K562 (cell line): ENCODE measurements at regions not wholly inside any gene's neighbourhood (a gene's known extent, or its start where the extent isn't known, plus 50 kb on each side); places are given as distances from the start of the nearest gene placed in this dataset.

Experiments
- CREB1 ChIP-seq, 2 experiments: sonication (generic) in 1 of 2; formaldehyde crosslinking in 1 of 2; IDR thresholded peaks; 2 replicates each; pipeline versions ENCODE4 v1.6.1 to v1.8.0; 2012 to 2022; ENCODE audit warnings: inconsistent platforms in 1 of 2, mild to moderate bottlenecking in 1 of 2, missing genetic modification reagents in 1 of 2, moderate library complexity in 1 of 2
- LCOR ChIP-seq: sonication (generic); formaldehyde crosslinking; IDR thresholded peaks from 2 replicates; pipeline ENCODE4 v1.8.0; 2022; ENCODE audit warnings: mild to moderate bottlenecking, missing genetic modification reagents
- MEIS2 ChIP-seq: fragments of 450-650 bp; IDR thresholded peaks from 2 replicates; pipeline ENCODE4 v1.6.1; 2014; ENCODE audit warnings: mild to moderate bottlenecking; ENCODE audit not compliant: partially characterized antibody
- MTF1 ChIP-seq: fragments of 250-450 bp; sonication (Bioruptor Pico); IDR thresholded peaks from 2 replicates; pipeline ENCODE4 v1.9.0; 2021; ENCODE audit warnings: moderate library complexity, mild to moderate bottlenecking, inconsistent platforms, borderline replicate concordance
- POLR2A ChIP-seq: fragments of 450-650 bp; conservative IDR thresholded peaks from 2 replicates; pipeline ENCODE4 v1.6.1; 2016
- RAD21 ChIP-seq, 2 experiments: fragments of 250-450 bp in 1 of 2; fragments of 450-650 bp in 1 of 2; sonication (Bioruptor Pico) in 1 of 2; formaldehyde crosslinking in 1 of 2; IDR thresholded peaks in 1 of 2; conservative IDR thresholded peaks in 1 of 2; 2 replicates each; pipeline versions ENCODE4 v1.4.0 to v1.8.0; 2020 to 2022; ENCODE audit warnings: mild to moderate bottlenecking in 2 of 2, moderate library complexity in 1 of 2
- TCF7 ChIP-seq: sonication (generic); IDR thresholded peaks from 2 replicates; pipeline ENCODE4 v1.6.1; 2016; ENCODE audit warnings: antibody characterized with exemption, borderline replicate concordance
- U2AF1 ChIP-seq: fragments of 200-400 bp; formaldehyde crosslinking; optimal IDR thresholded peaks from 2 replicates; pipeline ENCODE3; 2017; ENCODE audit warnings: mild to moderate bottlenecking, low read depth, low read length, moderate library complexity

DNA sequence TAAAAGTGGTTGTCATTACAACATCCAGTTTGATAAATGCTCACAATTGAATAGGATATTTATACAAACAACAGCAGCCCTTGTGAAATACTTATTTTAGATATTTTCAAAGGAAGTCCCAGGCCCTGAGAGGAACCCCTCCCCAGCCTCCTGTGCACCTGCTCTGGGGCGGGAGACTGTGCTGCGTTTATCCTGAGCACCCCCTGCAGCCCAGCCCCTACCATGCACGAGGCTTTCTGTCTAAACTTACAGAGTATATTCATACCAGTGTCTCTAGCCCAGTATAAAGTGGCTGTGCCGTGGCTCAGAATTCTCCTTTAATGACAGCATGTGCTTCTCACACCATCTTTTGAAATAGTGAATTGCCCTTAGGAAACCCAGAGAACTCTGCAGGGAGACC lies 1084.3 kb downstream of the TMEM121 start:
- no peak for TF ChIP-seq RAD21 (CRISPR knock-in tag; conservative IDR thresholded peaks at IDR 0.05 in 1 of 2, IDR thresholded peaks at IDR 0.05 in 1 of 2)
- TF ChIP-seq TCF7: no peak
- TF ChIP-seq CREB1 (IDR thresholded peaks at IDR 0.05): no peak
- TF ChIP-seq CREB1 (CRISPR knock-in tag; IDR thresholded peaks at IDR 0.05): no peak
- no peak for TF ChIP-seq POLR2A
- TF ChIP-seq LCOR (CRISPR knock-in tag): no peak
- TF ChIP-seq MEIS2: no peak
- TF ChIP-seq MTF1 (CRISPR knock-in tag): no peak
- no peak for TF ChIP-seq U2AF1
